Activated CD8-positive, alpha-beta T cell treated with anti-CD3 and anti-CD28 coated beads for 36 hours (primary cell): ENCODE measurements at regions not wholly inside any gene's neighbourhood (a gene's known extent, or its start where the extent isn't known, plus 50 kb on each side); places are given as distances from the start of the nearest gene placed in this dataset.

Source experiments
- ATAC-seq: fragments of 200-7000 bp; cut with Tn5 transposase; one replicate; pipeline ENCODE4 v1.10.0; 2021; ENCODE audit warnings: mild to moderate bottlenecking, moderate library complexity
- CTCF ChIA-PET: fragments of 350-600 bp; sonication (Branson Sonifier 250); formaldehyde crosslinking; loops from one replicate; lab custom pipeline; 2021; ENCODE audit warnings: antibody characterized with exemption; lab: Charles Lee
- POLR2A ChIA-PET: fragments of 350-600 bp; sonication (Branson Sonifier 250); formaldehyde crosslinking; loops from one replicate; lab custom pipeline; 2021; ENCODE audit warnings: antibody characterized with exemption; lab: Charles Lee
- DNase-seq: peaks from one replicate; pipeline ENCODE4 v3.0.0-alpha.2; 2020
- H3K27ac Mint-ChIP-seq: one replicate; pipeline ENCODE4 v1.8.0; 2021; ENCODE audit warnings: mild to moderate bottlenecking, mixed read lengths
- H3K27me3 Mint-ChIP-seq: one replicate; pipeline ENCODE4 v1.8.0; 2021; ENCODE audit warnings: mixed read lengths
- H3K36me3 Mint-ChIP-seq: one replicate; pipeline ENCODE4 v1.8.0; 2021; ENCODE audit warnings: low read depth, mixed read lengths
- H3K4me1 Mint-ChIP-seq: one replicate; pipeline ENCODE4 v1.8.0; 2021; ENCODE audit warnings: low read depth, mixed read lengths
- H3K4me3 Mint-ChIP-seq: one replicate; pipeline ENCODE4 v1.8.0; 2021; ENCODE audit warnings: mild to moderate bottlenecking, moderate library complexity, mixed read lengths
- H3K9me3 Mint-ChIP-seq: one replicate; pipeline ENCODE4 v1.8.0; 2021; ENCODE audit warnings: mixed read lengths
- intact Hi-C: fragments of 100-400 bp; cut with micrococcal nuclease; formaldehyde crosslinking; loops from one replicate; pipeline ENCODE4 v1.10.0; 2022
- TF ChIP-seq, protein P1 (sequence below): fragments of 200-600 bp; IDR thresholded peaks from one replicate; pipeline ENCODE4 v1.8.0; 2022; ENCODE audit warnings: antibody characterized with exemption, mild to moderate bottlenecking

DNA sequence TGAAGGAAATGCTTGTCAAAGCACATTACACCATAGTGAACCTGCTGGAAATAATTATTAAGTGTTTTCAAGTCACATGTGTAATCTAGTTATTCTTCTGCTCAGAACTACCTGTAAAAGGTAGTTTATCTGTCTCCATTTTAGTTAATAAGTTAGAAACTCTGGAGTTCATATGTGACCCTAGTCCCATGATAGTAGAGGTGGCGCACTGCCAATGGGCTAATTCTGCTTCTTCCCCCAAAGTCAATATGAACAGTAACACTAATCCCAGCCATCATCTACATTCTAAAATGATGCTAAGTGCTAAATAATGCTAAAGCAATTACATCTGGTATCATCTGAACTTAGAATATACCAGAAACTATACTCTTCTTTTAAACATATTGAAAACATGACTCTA, 361.0 kb upstream of the NECTIN3 start:
- TF ChIP-seq, protein P1, sequence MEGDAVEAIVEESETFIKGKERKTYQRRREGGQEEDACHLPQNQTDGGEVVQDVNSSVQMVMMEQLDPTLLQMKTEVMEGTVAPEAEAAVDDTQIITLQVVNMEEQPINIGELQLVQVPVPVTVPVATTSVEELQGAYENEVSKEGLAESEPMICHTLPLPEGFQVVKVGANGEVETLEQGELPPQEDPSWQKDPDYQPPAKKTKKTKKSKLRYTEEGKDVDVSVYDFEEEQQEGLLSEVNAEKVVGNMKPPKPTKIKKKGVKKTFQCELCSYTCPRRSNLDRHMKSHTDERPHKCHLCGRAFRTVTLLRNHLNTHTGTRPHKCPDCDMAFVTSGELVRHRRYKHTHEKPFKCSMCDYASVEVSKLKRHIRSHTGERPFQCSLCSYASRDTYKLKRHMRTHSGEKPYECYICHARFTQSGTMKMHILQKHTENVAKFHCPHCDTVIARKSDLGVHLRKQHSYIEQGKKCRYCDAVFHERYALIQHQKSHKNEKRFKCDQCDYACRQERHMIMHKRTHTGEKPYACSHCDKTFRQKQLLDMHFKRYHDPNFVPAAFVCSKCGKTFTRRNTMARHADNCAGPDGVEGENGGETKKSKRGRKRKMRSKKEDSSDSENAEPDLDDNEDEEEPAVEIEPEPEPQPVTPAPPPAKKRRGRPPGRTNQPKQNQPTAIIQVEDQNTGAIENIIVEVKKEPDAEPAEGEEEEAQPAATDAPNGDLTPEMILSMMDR = no peak
- no peak for DNase-seq
- H3K4me3 Mint-ChIP-seq = no peak overlapping the region
- ChIA-PET CTCF (no interaction called here), POLR2A (no interaction called here)
- intact Hi-C loops = no loop called here
- peaks cover 6% of the 10 kb centered on the region for H3K27me3 Mint-ChIP-seq
- no peak for ATAC-seq
- H3K9me3 Mint-ChIP-seq = no peaks in the 10 kb centered on the region
- H3K4me1 Mint-ChIP-seq = no peaks in the 10 kb centered on the region
- H3K27ac Mint-ChIP-seq = no peak overlapping the region
- no peaks in the 10 kb centered on the region for H3K36me3 Mint-ChIP-seq

DNA sequence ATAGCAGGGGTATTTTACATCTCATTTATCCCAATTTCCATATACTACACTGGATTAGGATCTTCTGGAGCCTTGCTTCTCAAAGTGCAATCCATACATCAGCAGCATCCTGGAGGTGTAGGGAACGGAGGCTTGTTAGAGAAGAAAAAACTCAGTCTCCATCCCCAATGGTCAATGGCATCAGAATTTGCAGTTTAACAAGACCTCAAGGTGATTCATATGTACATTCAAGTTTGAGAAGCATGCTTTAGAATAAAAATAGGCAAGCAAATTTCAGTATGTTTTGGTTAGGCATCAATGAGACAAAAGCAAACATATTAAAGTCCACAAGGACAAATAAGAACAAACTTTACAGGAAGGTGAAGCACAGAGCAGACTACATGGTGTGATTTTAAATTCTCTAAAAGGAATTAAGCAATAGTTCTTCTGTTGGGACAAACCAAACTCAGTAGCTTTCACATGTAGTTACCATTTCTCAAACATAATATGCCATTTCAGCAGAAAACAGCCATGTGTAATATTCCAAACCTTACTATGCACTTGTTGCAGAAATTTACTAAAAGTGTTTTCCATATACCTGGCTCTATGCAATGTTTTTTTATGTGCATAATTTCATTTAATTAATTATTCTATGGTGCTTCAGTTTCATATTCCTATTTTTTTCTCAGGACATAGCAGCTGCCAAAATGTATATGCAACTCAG, 360.3 kb upstream of the NECTIN3 start:
- H3K36me3 Mint-ChIP-seq = no peaks in the 10 kb centered on the region
- no peaks in the 10 kb centered on the region for H3K4me1 Mint-ChIP-seq
- no peak overlapping the region for H3K27ac Mint-ChIP-seq
- H3K4me3 Mint-ChIP-seq = no peak overlapping the region
- ChIA-PET CTCF (no interaction called here), POLR2A (no interaction called here)
- peaks cover 6% of the 10 kb centered on the region for H3K27me3 Mint-ChIP-seq
- no peak for DNase-seq
- no peaks in the 10 kb centered on the region for H3K9me3 Mint-ChIP-seq
- no peak for ATAC-seq
- TF ChIP-seq, protein P1 = no peak
- intact Hi-C loops = no loop called here

DNA sequence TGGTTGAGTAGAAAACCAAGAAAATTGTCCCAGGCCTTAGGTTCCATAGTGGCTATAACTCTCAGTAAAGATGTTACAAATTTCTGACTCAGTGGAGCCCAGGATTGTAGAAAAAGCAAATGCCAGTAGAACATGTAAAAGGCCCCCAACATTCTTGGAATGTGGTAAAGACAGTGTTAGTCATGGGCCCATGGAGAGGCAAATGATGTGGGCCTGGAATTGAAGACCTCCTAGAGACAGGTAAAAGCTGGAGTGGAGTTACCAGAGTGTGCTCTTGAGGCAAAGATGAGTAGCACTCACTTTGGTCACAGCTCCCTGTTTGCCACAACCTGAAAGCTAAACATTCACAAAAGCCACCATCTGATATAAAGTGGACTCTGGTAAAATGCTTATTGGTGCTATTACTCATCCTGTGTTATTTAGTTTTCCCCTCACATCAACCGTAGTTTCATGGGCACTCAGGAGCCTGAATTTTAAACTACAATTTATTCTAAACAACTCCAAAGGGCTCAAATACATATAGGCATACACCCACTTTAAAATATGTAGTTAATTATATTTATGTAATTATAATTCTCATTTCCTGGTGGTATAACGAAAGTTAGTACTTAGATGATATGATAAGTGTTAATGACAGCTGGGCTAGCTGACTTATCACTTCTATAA, 359.6 kb upstream of the NECTIN3 start:
- no peaks in the 10 kb centered on the region for H3K9me3 Mint-ChIP-seq
- TF ChIP-seq, protein P1 = no peak
- ATAC-seq (no peak), DNase-seq (no peak)
- H3K27me3 Mint-ChIP-seq = peaks cover 6% of the 10 kb centered on the region
- no peaks in the 10 kb centered on the region for H3K4me1 Mint-ChIP-seq
- ChIA-PET POLR2A (no interaction called here), CTCF (no interaction called here)
- H3K27ac Mint-ChIP-seq = no peak overlapping the region
- H3K4me3 Mint-ChIP-seq = no peak overlapping the region
- intact Hi-C loops = no loop called here
- no peaks in the 10 kb centered on the region for H3K36me3 Mint-ChIP-seq

DNA sequence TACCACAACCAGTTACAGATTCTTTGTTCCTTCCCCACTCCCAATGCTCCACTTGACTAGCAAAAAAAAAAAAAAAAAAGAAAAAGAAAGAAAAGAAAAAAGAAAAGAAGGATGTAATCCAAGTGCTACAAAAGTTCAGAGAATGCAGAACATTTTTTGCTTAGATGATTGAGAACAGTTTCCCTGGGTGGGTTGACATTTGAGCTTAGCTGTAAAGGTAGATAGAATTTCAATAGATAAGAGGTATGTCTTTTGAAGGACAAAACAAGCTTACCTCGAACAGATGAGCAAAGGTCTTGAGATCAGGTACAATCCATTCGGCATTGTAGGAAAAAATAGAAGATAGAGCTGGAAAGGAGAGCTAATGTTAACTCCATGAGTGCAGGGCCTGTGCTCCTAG, 344.6 kb upstream of the NECTIN3 start:
- ChIA-PET CTCF (no interaction called here), POLR2A (no interaction called here)
- TF ChIP-seq, protein P1 = no peak
- no peaks in the 10 kb centered on the region for H3K4me1 Mint-ChIP-seq
- H3K9me3 Mint-ChIP-seq = no peaks in the 10 kb centered on the region
- ATAC-seq (no peak), DNase-seq (no peak)
- H3K27me3 Mint-ChIP-seq = peaks cover 8% of the 10 kb centered on the region
- intact Hi-C loops = no loop called here
- no peak overlapping the region for H3K4me3 Mint-ChIP-seq
- no peak overlapping the region for H3K27ac Mint-ChIP-seq
- no peaks in the 10 kb centered on the region for H3K36me3 Mint-ChIP-seq

- no peak overlapping the region for H3K4me3 Mint-ChIP-seq
- H3K4me1 Mint-ChIP-seq = no peaks in the 10 kb centered on the region
- H3K27me3 Mint-ChIP-seq = peaks cover 8% of the 10 kb centered on the region
- POLR2A ChIA-PET = no interaction called here
- DNase-seq = no peak
- TF ChIP-seq, protein P1 = no peak
- CTCF ChIA-PET = no interaction called here
- intact Hi-C loops = no loop called here
- H3K27ac Mint-ChIP-seq = no peak overlapping the region
- no peaks in the 10 kb centered on the region for H3K36me3 Mint-ChIP-seq
- ATAC-seq = no peak
- H3K9me3 Mint-ChIP-seq = no peaks in the 10 kb centered on the region
These were observed 340.5 kb upstream of the NECTIN3 start for GRCh38 chr3:110731148-110731547.
